Gastrocnemius medialis (tissue), 4 donors: ENCODE measurements at regions not wholly inside any gene's neighbourhood (a gene's known extent, or its start where the extent isn't known, plus 50 kb on each side); places are given as distances from the start of the nearest gene placed in this dataset.

ENCODE experiments used
- POLR2A ChIP-seq, 2 donors: fragments of 450-650 bp; IDR thresholded peaks; one replicate each; pipeline ENCODE4 v1.6.1; 2017; ENCODE audit warnings: antibody characterized with exemption in 2 of 2, mild to moderate bottlenecking in 2 of 2, moderate library complexity in 2 of 2
- TF ChIP-seq, protein P1 (sequence below), 5 experiments: fragments of 450-650 bp in 3 of 5; fragments of 200-600 bp in 2 of 5; sonication (generic) in 2 of 5; IDR thresholded peaks in 4 of 5; conservative IDR thresholded peaks in 1 of 5; 1 replicate in 4 of 5; 2 replicates in 1 of 5; pipeline ENCODE4 v1.5.1; 2016 to 2019; ENCODE audit warnings: antibody characterized with exemption in 5 of 5, mild to moderate bottlenecking in 3 of 5, moderate library complexity in 3 of 5

DNA sequence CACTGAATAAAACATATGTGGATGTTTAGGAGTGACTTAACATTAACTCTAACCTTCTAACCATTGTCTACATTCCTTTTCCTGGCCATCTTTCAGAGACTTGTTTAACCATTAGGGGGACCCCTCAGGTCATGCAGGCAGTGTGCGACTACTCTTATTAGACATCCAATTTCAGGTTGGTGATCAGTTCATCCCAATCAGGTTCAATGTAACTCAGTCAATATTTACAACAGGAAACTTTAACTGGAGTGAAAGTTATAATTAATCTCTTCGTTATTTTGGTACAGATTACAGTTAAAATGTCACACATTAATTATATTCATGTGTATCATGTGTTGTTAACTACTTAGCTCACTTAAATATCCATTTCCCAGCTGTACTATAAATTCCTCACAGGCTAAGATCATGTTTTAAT, 68.8 kb upstream of the RGS1 start:
- TF ChIP-seq POLR2A (IDR thresholded peaks at IDR 0.05) = no peak
- TF ChIP-seq, protein P1, sequence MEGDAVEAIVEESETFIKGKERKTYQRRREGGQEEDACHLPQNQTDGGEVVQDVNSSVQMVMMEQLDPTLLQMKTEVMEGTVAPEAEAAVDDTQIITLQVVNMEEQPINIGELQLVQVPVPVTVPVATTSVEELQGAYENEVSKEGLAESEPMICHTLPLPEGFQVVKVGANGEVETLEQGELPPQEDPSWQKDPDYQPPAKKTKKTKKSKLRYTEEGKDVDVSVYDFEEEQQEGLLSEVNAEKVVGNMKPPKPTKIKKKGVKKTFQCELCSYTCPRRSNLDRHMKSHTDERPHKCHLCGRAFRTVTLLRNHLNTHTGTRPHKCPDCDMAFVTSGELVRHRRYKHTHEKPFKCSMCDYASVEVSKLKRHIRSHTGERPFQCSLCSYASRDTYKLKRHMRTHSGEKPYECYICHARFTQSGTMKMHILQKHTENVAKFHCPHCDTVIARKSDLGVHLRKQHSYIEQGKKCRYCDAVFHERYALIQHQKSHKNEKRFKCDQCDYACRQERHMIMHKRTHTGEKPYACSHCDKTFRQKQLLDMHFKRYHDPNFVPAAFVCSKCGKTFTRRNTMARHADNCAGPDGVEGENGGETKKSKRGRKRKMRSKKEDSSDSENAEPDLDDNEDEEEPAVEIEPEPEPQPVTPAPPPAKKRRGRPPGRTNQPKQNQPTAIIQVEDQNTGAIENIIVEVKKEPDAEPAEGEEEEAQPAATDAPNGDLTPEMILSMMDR (IDR thresholded peaks at IDR 0.05 in 4 of 5, conservative IDR thresholded peaks at IDR 0.05 in 1 of 5) = no peak
